CD1c-positive myeloid dendritic cell (primary cell): ENCODE measurements at regions not wholly inside any gene's neighbourhood (a gene's known extent, or its start where the extent isn't known, plus 50 kb on each side); places are given as distances from the start of the nearest gene placed in this dataset.

Experiments used
- DNase-seq: peaks from one replicate; pipeline ENCODE4 v3.0.0-alpha.2; 2016; ENCODE audit errors: extremely low spot score

DNA sequence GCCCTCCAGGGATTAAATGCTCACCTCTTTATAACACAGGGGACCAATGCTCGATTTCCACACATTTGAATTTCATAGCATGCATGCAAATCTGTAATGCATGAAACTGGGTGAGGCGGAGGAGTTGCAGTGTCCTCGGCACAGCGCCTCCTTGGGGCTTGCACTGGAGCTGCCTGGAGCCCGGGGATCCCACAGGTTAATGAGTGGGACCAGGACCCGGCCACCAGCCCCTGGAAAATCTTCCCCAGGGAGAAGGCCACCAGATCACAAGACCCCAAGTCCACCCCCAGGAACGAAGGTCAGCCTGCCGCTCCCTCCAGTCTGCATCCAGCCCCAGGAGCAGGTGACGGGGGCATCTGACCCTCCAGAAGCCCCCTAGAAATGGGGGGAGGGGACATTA, 119.1 kb downstream of the MN1 start:
- no peak for DNase-seq

- no peak for DNase-seq
These were observed 116.7 kb downstream of the MN1 start for GRCh38 chr22:27684901-27685300.

- no peak for DNase-seq
These were observed 116.0 kb downstream of the MN1 start for GRCh38 chr22:27685515-27685914.

DNA sequence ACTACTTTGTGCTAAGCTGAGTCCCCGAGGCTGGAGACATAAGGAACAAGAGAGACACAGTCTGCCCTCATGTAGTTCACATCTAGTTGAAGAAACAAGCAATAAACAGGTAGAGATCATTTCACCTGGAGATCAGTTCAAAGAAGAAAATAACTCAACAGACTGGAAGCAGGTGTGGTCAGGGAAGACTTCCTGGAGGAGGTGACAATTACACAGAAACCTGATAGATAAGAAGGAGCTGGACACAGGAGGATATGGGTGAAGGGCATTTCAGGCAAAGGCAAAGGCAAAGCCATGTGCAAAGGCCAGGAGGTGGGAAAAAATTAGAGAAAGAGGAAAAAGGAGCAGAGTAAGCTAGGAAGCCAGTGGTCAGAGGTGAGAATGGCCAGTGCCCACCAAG, 115.6 kb downstream of the MN1 start:
- no peak for DNase-seq

GRCh38 chr22:27686534-27686933, 115.0 kb downstream of the MN1 start:
- no peak for DNase-seq

DNA sequence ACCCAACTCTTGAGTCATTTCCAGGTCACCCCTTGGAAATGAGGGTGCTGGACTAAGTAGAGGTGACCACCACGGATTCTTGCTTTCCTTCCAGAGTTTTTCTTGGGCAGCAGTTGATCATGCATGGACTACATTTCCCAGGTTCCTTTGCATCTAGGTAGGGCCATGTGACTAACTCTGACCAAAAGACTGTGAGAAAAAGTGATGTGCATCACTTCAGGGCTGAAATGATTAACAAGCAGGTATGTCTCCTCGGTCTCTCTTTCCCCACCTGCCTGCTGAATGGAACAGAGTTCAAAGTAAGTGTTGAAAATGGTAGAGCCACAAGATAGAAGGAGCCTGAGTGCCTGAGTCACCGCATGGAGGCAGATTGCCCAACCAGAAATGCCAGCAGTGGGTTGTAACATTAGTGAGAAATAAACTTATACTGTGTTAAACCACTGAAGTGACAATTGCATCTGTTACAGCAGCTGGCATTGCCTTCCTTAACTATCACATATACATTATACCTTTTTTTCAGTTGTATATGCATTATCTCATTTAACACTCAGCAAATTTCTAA, 113.5 kb downstream of the MN1 start:
- DNase-seq, result no peak

GRCh38 chr22:27689664-27690063, 111.9 kb downstream of the MN1 start:
- DNase-seq, result no peak

DNA sequence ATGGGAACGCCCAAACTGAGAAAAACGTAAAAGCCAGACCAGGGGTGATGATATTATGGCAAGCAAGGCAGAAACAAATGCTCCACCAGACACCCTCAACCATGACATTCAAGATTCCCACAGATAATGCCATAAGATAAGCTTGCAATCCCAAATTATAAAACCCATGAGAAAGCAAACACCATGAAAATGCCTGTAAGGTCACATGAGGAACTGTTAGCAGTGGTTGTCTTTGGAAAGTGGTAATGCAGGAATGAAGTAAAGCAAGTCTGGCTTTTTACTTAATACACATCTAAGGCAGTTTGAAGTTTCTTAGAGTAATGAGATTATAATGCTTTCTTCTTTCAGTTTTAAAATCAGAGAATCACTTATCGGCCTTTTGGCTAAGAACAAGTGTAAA, 111.0 kb downstream of the MN1 start:
- no peak for DNase-seq

DNA sequence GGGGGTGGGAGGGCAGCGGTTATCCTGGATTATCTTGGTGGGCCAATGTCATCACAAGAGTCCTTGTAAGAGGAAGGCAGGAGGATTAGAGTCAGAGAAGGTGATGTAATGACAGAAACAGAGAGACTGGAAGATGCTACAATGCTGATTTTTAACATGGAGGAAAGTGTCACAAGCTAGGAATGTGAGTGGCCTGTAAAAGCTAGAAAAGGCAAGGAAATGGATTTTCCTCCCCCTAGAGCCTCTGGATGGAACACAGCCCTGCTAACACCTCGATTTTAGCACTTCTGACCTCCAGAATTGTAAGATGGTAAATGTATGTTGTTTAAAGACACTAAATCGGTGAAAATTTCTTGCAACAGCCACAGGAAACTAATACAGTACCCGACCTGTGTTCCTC, 109.3 kb downstream of the MN1 start:
- no peak for DNase-seq

- no peak for DNase-seq
These were observed 105.6 kb downstream of the MN1 start for GRCh38 chr22:27695925-27696324.

- no peak for DNase-seq
These were observed 103.7 kb downstream of the MN1 start for GRCh38 chr22:27697888-27698287.
